ENCODE measurements at regions not wholly inside any gene's neighbourhood (a gene's known extent, or its start where the extent isn't known, plus 50 kb on each side); places are given as distances from the start of the nearest gene placed in this dataset.

DNA sequence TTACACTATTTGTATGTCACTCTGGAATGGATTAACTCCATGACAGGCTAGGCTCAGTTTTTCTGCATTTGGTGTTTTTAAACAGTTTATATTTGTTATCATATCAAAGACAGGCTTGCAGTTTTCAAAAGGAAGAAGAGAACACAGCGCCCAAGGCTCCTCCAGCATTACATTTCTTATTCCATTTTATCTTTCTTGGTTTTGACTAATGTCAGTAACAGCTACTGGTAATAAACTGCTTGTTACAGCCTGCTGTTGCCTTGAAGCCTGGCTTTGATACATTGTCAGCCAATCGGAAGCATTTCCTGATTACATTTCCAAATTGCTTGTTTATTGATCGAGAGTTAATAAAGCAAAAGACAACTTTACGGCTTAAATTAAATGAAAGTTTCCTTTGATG is 166.0 kb upstream of the MDFIC start:
- TF ChIP-seq ZBTB7A (IDR thresholded peaks at IDR 0.05; ENCODE audit: low read depth) = no peak
- TF ChIP-seq, protein P1, sequence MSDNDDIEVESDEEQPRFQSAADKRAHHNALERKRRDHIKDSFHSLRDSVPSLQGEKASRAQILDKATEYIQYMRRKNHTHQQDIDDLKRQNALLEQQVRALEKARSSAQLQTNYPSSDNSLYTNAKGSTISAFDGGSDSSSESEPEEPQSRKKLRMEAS (IDR thresholded peaks at IDR 0.05) = no peak
- TF ChIP-seq TCF12 (IDR thresholded peaks at IDR 0.05; ENCODE audit: low read depth) = no peak
- TF ChIP-seq EGR1 (IDR thresholded peaks at IDR 0.05) = no peak
- no peak for TF ChIP-seq TAF1 (IDR thresholded peaks at IDR 0.05; ENCODE audit: low read depth)
- TF ChIP-seq REST (IDR thresholded peaks at IDR 0.05; ENCODE audit: low read depth) = no peak
- no peak for TF ChIP-seq RAD21 (IDR thresholded peaks at IDR 0.05; ENCODE audit: low read depth)
- TF ChIP-seq CEBPB (IDR thresholded peaks at IDR 0.05) = no peak
- no peak for TF ChIP-seq EP300 (IDR thresholded peaks at IDR 0.05; ENCODE audit: borderline replicate concordance)
- no peak for TF ChIP-seq YY1 (IDR thresholded peaks at IDR 0.05; ENCODE audit: low read depth)
- no peak for TF ChIP-seq CREB1 (IDR thresholded peaks at IDR 0.05; ENCODE audit: low read depth)
- no peak for TF ChIP-seq FOXM1 (IDR thresholded peaks at IDR 0.05; ENCODE audit: borderline replicate concordance, low read depth)
- TF ChIP-seq TEAD4 (IDR thresholded peaks at IDR 0.05) = no peak
- TF ChIP-seq USF1 (IDR thresholded peaks at IDR 0.05) = no peak

DNA sequence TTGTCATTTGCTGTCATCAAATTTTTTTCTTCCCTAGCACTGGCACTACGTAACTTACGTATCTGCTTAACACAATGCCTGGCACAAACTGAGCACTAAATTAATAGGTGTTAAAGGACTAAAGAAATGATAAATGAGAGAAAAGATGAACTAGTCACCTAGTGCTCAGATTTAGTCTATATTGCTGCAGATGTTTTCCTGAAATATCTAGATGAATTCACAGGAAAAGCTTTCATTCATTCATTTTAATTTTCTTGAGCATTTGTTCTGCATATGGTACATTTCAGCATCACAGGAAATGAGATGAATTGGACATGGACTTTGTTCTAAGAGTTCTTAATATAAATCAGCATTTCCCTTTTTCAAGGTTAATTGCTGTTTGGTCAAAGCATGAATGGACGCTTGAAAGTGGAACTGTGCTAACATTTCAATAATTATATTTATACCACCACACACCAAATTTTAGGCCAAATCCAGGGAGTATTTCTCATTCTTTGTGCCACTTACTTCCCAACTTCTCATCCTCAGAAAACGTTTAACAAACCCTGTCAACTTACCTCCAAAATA is 163.2 kb upstream of the MDFIC start:
- no peak for TF ChIP-seq YY1 (IDR thresholded peaks at IDR 0.05; ENCODE audit: low read depth)
- no peak for TF ChIP-seq RAD21 (IDR thresholded peaks at IDR 0.05; ENCODE audit: low read depth)
- TF ChIP-seq TAF1 (IDR thresholded peaks at IDR 0.05; ENCODE audit: low read depth) = no peak
- TF ChIP-seq, protein P1 (IDR thresholded peaks at IDR 0.05) = no peak
- TF ChIP-seq EP300 (IDR thresholded peaks at IDR 0.05; ENCODE audit: borderline replicate concordance) = no peak
- no peak for TF ChIP-seq FOXM1 (IDR thresholded peaks at IDR 0.05; ENCODE audit: borderline replicate concordance, low read depth)
- no peak for TF ChIP-seq REST (IDR thresholded peaks at IDR 0.05; ENCODE audit: low read depth)
- no peak for TF ChIP-seq NFIC (IDR thresholded peaks at IDR 0.05)
- no peak for TF ChIP-seq TCF12 (IDR thresholded peaks at IDR 0.05; ENCODE audit: low read depth)

DNA sequence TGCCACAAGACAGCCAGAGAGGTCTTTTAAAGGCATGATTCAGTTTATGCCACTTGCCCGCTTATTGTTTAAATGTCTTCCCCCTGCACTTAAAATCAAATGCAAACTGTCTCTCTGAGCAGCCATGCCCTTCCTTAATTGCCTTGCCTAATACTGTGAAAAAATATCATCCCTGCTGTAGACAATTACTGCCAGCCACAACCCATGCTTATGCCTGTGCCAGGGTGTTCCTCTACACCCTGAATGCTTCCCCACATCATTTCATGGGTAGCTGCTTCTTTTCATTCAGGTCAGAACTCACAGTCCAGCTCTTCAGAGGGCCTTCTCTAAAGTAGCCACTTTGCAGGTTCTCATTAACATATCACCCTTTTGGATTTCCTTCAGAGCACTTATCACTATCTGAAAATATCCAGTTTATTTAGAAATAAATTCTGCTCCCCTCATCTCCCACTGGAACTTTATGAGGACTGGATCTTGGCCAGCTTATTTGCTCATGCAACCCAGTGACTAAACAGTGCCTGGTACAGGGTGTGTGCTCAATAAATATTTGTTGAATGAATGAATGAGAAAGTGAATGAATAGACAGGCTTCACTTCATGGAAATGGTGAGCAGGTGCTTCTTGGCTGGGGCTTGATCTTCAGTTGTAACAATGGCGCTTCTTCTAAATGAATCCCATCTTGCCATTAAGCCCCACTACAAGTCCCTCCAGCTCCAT is 162.4 kb upstream of the MDFIC start:
- no peak for TF ChIP-seq EP300 (IDR thresholded peaks at IDR 0.05; ENCODE audit: borderline replicate concordance)
- no peak for TF ChIP-seq TCF12 (IDR thresholded peaks at IDR 0.05; ENCODE audit: low read depth)

DNA sequence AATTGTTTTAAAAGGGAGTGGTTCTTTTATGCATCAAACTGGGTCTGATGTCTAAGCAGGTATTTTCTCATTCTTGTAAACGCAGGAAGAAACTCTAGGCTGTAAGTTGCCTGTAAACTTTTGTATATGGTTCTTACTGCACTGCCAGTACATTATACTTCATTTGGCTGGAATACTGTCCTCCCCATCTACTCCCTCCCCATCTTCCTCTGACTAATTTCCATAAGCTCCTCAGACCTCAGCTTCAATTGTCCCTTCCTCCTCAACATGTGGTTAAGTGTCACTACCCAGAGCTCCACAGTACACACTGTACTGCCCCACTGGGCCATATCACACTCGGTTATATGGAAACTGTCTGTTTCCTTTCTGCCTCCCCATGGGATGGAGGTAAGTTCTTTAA is 161.4 kb upstream of the MDFIC start:
- TF ChIP-seq TCF12 (IDR thresholded peaks at IDR 0.05; ENCODE audit: low read depth) (no peak), CEBPB (IDR thresholded peaks at IDR 0.05) (no peak), CREB1 (IDR thresholded peaks at IDR 0.05; ENCODE audit: low read depth) (no peak), RAD21 (IDR thresholded peaks at IDR 0.05; ENCODE audit: low read depth) (no peak), REST (IDR thresholded peaks at IDR 0.05; ENCODE audit: low read depth) (no peak), EGR1 (IDR thresholded peaks at IDR 0.05) (no peak), TEAD4 (IDR thresholded peaks at IDR 0.05) (no peak), FOXM1 (IDR thresholded peaks at IDR 0.05; ENCODE audit: borderline replicate concordance, low read depth) (no peak), ZBTB7A (IDR thresholded peaks at IDR 0.05; ENCODE audit: low read depth) (no peak), EP300 (IDR thresholded peaks at IDR 0.05; ENCODE audit: borderline replicate concordance) (no peak), USF1 (IDR thresholded peaks at IDR 0.05) (no peak), YY1 (IDR thresholded peaks at IDR 0.05; ENCODE audit: low read depth) (no peak), NFIC (IDR thresholded peaks at IDR 0.05) (no peak), TAF1 (IDR thresholded peaks at IDR 0.05; ENCODE audit: low read depth) (no peak)
- TF ChIP-seq, protein P1 (IDR thresholded peaks at IDR 0.05) = no peak
